H9 (cell line): ENCODE measurements at regions not wholly inside any gene's neighbourhood (a gene's known extent, or its start where the extent isn't known, plus 50 kb on each side); places are given as distances from the start of the nearest gene placed in this dataset.

Source experiments
- DNase-seq: peaks from one replicate; pipeline ENCODE4 v3.0.0-alpha.2; 2017
- H2AFZ ChIP-seq: one replicate; pipeline ENCODE4 v1.6.1; 2013; ENCODE audit warnings: mild to moderate bottlenecking, low read length, control low read depth, moderate library complexity
- H2AK5ac ChIP-seq: 2 replicates; pipeline ENCODE4 v1.6.1; 2013; ENCODE audit warnings: low read length, control low read depth, mixed read lengths; ENCODE audit not compliant: insufficient read length
- H2BK120ac ChIP-seq: one replicate; pipeline ENCODE4 v1.6.1; 2013; ENCODE audit warnings: low read depth, mild to moderate bottlenecking, low read length, control low read depth, inconsistent platforms; ENCODE audit not compliant: poor library complexity, severe bottlenecking
- H2BK12ac ChIP-seq: 2 replicates; pipeline ENCODE4 v1.6.1; 2013; ENCODE audit warnings: low read length, control low read depth, mixed read lengths, low read depth; ENCODE audit not compliant: insufficient read length
- H2BK15ac ChIP-seq: 2 replicates; pipeline ENCODE4 v1.6.1; 2013; ENCODE audit warnings: low read depth, low read length, control low read depth
- H2BK20ac ChIP-seq: one replicate; pipeline ENCODE4 v1.6.1; 2013; ENCODE audit warnings: low read depth, mild to moderate bottlenecking, low read length, control low read depth, inconsistent platforms; ENCODE audit not compliant: poor library complexity, severe bottlenecking
- H2BK5ac ChIP-seq: 2 replicates; pipeline ENCODE4 v1.6.1; 2013; ENCODE audit warnings: low read length, control low read depth, mixed read lengths; ENCODE audit not compliant: insufficient read length
- H3K14ac ChIP-seq: 2 replicates; pipeline ENCODE4 v1.6.1; 2013; ENCODE audit warnings: low read length, control low read depth; ENCODE audit not compliant: insufficient read depth
- H3K18ac ChIP-seq: 2 replicates; pipeline ENCODE4 v1.6.1; 2013; ENCODE audit warnings: low read depth, mild to moderate bottlenecking, mixed read lengths, low read length, control low read depth; ENCODE audit not compliant: insufficient read length
- H3K23ac ChIP-seq: 2 replicates; pipeline ENCODE4 v1.6.1; 2013; ENCODE audit warnings: low read length, control low read depth, mixed read lengths, low read depth; ENCODE audit not compliant: insufficient read length
- H3K23me2 ChIP-seq: 2 replicates; pipeline ENCODE4 v1.6.1; 2013; ENCODE audit warnings: low read depth, mild to moderate bottlenecking, mixed read lengths, low read length, control low read depth; ENCODE audit not compliant: insufficient read length, poor library complexity, severe bottlenecking
- H3K27ac ChIP-seq: 2 replicates; pipeline ENCODE4 v1.5.1; 2013; ENCODE audit warnings: low read length, control low read depth, mixed read lengths, low read depth; ENCODE audit not compliant: insufficient read length
- H3K27me3 ChIP-seq: 2 replicates; pipeline ENCODE4 v1.6.1; 2013; ENCODE audit warnings: low read length, control low read depth, inconsistent platforms; ENCODE audit not compliant: insufficient read depth
- H3K4ac ChIP-seq: 2 replicates; pipeline ENCODE4 v1.6.1; 2013; ENCODE audit warnings: low read depth, mild to moderate bottlenecking, control low read depth, inconsistent platforms, low read length, moderate library complexity
- H3K4me1 ChIP-seq: 2 replicates; pipeline ENCODE4 v1.6.1; 2013; ENCODE audit warnings: low read length, control low read depth, inconsistent platforms; ENCODE audit not compliant: insufficient read depth
- H3K4me2 ChIP-seq: 2 replicates; pipeline ENCODE4 v1.6.1; 2013; ENCODE audit warnings: low read length, control low read depth, mixed read lengths; ENCODE audit not compliant: insufficient read length, insufficient read depth
- H3K56ac ChIP-seq: 2 replicates; pipeline ENCODE4 v1.6.1; 2013; ENCODE audit warnings: low read depth, mild to moderate bottlenecking, mixed read lengths, low read length, control low read depth; ENCODE audit not compliant: insufficient read length
- H3K79me1 ChIP-seq: 2 replicates; pipeline ENCODE4 v1.6.1; 2013; ENCODE audit warnings: low read depth, mild to moderate bottlenecking, moderate library complexity, low read length, control low read depth, inconsistent platforms; ENCODE audit not compliant: insufficient read depth, poor library complexity, severe bottlenecking
- H3K79me2 ChIP-seq: 2 replicates; pipeline ENCODE4 v1.6.1; 2013; ENCODE audit warnings: low read length, control low read depth, inconsistent platforms; ENCODE audit not compliant: insufficient read depth
- H3K9ac ChIP-seq: 2 replicates; pipeline ENCODE4 v1.6.1; 2013; ENCODE audit warnings: low read length, control low read depth, mixed read lengths; ENCODE audit not compliant: insufficient read length; ENCODE audit errors: extremely low read depth
- H3K9me3 ChIP-seq: one replicate; pipeline ENCODE4 v1.6.1; 2013; ENCODE audit warnings: low read depth, low read length, inconsistent platforms; ENCODE audit not compliant: control insufficient read depth
- H3T11ph ChIP-seq: one replicate; pipeline ENCODE4 v1.6.1; 2013; ENCODE audit warnings: mild to moderate bottlenecking, low read length, control low read depth, inconsistent platforms
- H4K20me1 ChIP-seq: one replicate; pipeline ENCODE4 v1.6.1; 2013; ENCODE audit not compliant: control insufficient read depth, insufficient read length, insufficient read depth
- H4K5ac ChIP-seq: 2 replicates; pipeline ENCODE4 v1.6.1; 2013; ENCODE audit warnings: low read depth, mild to moderate bottlenecking, mixed read lengths, low read length, control low read depth; ENCODE audit not compliant: insufficient read length
- H4K8ac ChIP-seq: replicated peaks from 2 replicates; pipeline ENCODE4 v1.6.1; 2013; ENCODE audit warnings: low read length, control low read depth, mixed read lengths, low read depth; ENCODE audit not compliant: insufficient read length
- H4K91ac ChIP-seq: 2 replicates; pipeline ENCODE4 v1.6.1; 2013; ENCODE audit warnings: low read depth, mild to moderate bottlenecking, moderate library complexity, mixed read lengths, low read length, control low read depth; ENCODE audit not compliant: insufficient read length
- H3K27ac Mint-ChIP-seq, 3 experiments: 2 replicates in 2 of 3; 3 replicates in 1 of 3; pipeline ENCODE4 v1.8.0; 2020 to 2021; ENCODE audit warnings: mixed read lengths in 3 of 3, mild to moderate bottlenecking in 1 of 3, moderate library complexity in 1 of 3
- H3K27me3 Mint-ChIP-seq: 2 replicates; pipeline ENCODE4 v1.8.0; 2021; ENCODE audit warnings: low read depth, mild to moderate bottlenecking, moderate library complexity, mixed read lengths
- H3K36me3 Mint-ChIP-seq, 3 experiments: 2 replicates in 2 of 3; 3 replicates in 1 of 3; pipeline ENCODE4 v1.8.0; 2020 to 2021; ENCODE audit warnings: low read depth in 3 of 3, mixed read lengths in 3 of 3; ENCODE audit not compliant: insufficient read depth in 1 of 3
- H3K4me1 Mint-ChIP-seq, 2 experiments: 2 replicates each; pipeline ENCODE4 v1.8.0; 2020; ENCODE audit warnings: mixed read lengths in 2 of 2
- H3K4me3 Mint-ChIP-seq, 2 experiments: 2 replicates in 1 of 2; 3 replicates in 1 of 2; pipeline ENCODE4 v1.8.0; 2020 to 2021; ENCODE audit warnings: mild to moderate bottlenecking in 2 of 2, mixed read lengths in 2 of 2, moderate library complexity in 1 of 2
- H3K9me3 Mint-ChIP-seq, 2 experiments: 2 replicates in 1 of 2; 3 replicates in 1 of 2; pipeline ENCODE4 v1.8.0; 2020; ENCODE audit warnings: mild to moderate bottlenecking in 2 of 2, mixed read lengths in 2 of 2, moderate library complexity in 1 of 2
- CTCF ChIP-seq: fragments of 200-600 bp; sonication (generic); conservative IDR thresholded peaks from 3 replicates; pipeline ENCODE4 v1.8.0; 2021; ENCODE audit warnings: antibody characterized with exemption, mild to moderate bottlenecking
- WGBS: extraction: QIAGEN DNeasy Blood & Tissue Kit; methylation state at CpG from one replicate; pipeline ENCODE4 v1.1.7; 2013; ENCODE audit warnings: missing lambda C conversion rate, low lambda C conversion rate, mixed read lengths; ENCODE audit not compliant: insufficient read length; ENCODE audit errors: extremely low coverage; 5-methylcytosine and 5-hydroxymethylcytosine counted together

DNA sequence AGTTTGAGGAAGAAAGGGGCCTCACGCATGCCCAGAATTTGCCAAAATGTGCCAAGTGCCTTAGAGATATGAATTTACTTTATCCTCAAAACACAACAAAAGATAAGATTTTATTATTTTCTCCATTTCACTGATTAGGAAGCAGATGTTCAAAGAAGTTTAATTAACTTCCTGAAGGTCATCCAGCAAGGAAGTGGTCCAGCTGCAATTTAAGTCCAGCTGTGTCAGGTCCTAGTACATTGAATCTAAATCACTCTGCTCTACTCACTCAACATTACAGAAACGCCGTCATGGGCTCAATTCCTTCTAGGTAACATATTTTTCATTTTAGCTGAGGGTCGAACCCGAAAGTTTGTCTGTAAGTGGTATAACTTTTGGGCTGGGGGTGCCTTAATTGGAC, 115.4 kb downstream of the CCDC34 start:
- H3K36me3 Mint-ChIP-seq = peaks cover 0 to 10% (median 0%) of the 10 kb centered on the region in 3 experiments; a peak in 1 of 7 replicates

More for the DNA sequence above, 115.4 kb downstream of the CCDC34 start:
- Histone ChIP-seq H3K18ac (no peak overlapping the region), H2BK120ac (no peak overlapping the region), H3K79me1 (no peaks in the 10 kb centered on the region), H4K8ac (no peak overlapping the region), H3K9ac (no peak overlapping the region), H3K14ac (no peak overlapping the region), H4K91ac (no peak overlapping the region), H4K20me1 (no peaks in the 10 kb centered on the region), H3K79me2 (peaks cover 1% of the 10 kb centered on the region; the same call in 1 of the 2 replicates), H3K9me3 (no peaks in the 10 kb centered on the region), H2AFZ (no peak overlapping the region), H3K4ac (no peak overlapping the region), H2BK15ac (no peak overlapping the region), H4K5ac (no peak overlapping the region), H3K23me2 (no peaks in the 10 kb centered on the region), H3T11ph (no peak overlapping the region), H2BK12ac (no peak overlapping the region), H2BK5ac (no peak overlapping the region), H2AK5ac (no peak overlapping the region), H3K4me2 (no peak overlapping the region), H3K27me3 (no peaks in the 10 kb centered on the region), H3K27ac (no peak overlapping the region), H3K23ac (no peak overlapping the region), H3K56ac (no peak overlapping the region), H2BK20ac (no peak overlapping the region), H3K4me1 (peaks cover 5% of the 10 kb centered on the region)
- H3K27me3 Mint-ChIP-seq = no peaks in the 10 kb centered on the region
- H3K27ac Mint-ChIP-seq = no peak overlapping the region
- no peak for DNase-seq
- H3K9me3 Mint-ChIP-seq = peaks cover 0 to 4% of the 10 kb centered on the region in 2 experiments; a peak in 3 of 5 replicates
- peaks cover 30 to 35% of the 10 kb centered on the region in 2 experiments for H3K4me1 Mint-ChIP-seq
- TF ChIP-seq CTCF = no peak
- no peak overlapping the region for H3K4me3 Mint-ChIP-seq
- no CpG with 5 or more reads among the region's 5 CpGs for WGBS
